Spleen (tissue), 11 donors: ENCODE measurements at regions not wholly inside any gene's neighbourhood (a gene's known extent, or its start where the extent isn't known, plus 50 kb on each side); places are given as distances from the start of the nearest gene placed in this dataset.

Experiments used
- DNase-seq: peaks from one replicate; pipeline ENCODE4 v3.0.0-alpha.2; 2020
- H3K27ac ChIP-seq, 8 donors: fragments of 200-600 bp; sonication (generic) in 7 of 8; 1 replicate in 4 of 8; 2 replicates in 4 of 8; pipeline versions ENCODE4 v1.5.0 to v1.8.0; 2016 to 2021; ENCODE audit warnings: inconsistent platforms in 4 of 8, mild to moderate bottlenecking in 4 of 8, moderate library complexity in 1 of 8
- H3K27me3 ChIP-seq, 7 donors: fragments of 200-600 bp; sonication (generic) in 6 of 7; replicated peaks in 1 of 7; 1 replicate in 4 of 7; 2 replicates in 3 of 7; pipeline versions ENCODE4 v1.5.0 to v1.8.0; 2016 to 2021; ENCODE audit warnings: inconsistent platforms in 3 of 7, mild to moderate bottlenecking in 1 of 7
- H3K36me3 ChIP-seq, 6 donors: fragments of 200-600 bp; sonication (generic) in 5 of 6; 1 replicate in 4 of 6; 2 replicates in 2 of 6; pipeline versions ENCODE4 v1.5.0 to v1.8.0; 2016 to 2021; ENCODE audit warnings: inconsistent platforms in 2 of 6
- H3K4me1 ChIP-seq, 6 donors: fragments of 200-600 bp; sonication (generic) in 5 of 6; 1 replicate in 3 of 6; 2 replicates in 3 of 6; pipeline versions ENCODE4 v1.5.0 to v1.8.0; 2016 to 2021; ENCODE audit warnings: inconsistent platforms in 3 of 6
- H3K4me3 ChIP-seq, 8 donors: fragments of 200-600 bp; sonication (generic) in 7 of 8; 1 replicate in 4 of 8; 2 replicates in 4 of 8; pipeline versions ENCODE4 v1.5.0 to v1.8.0; 2016 to 2021; ENCODE audit warnings: inconsistent platforms in 4 of 8, mild to moderate bottlenecking in 4 of 8, moderate library complexity in 2 of 8
- H3K9me3 ChIP-seq, 8 donors: fragments of 200-600 bp; sonication (generic) in 7 of 8; 1 replicate in 4 of 8; 2 replicates in 4 of 8; pipeline versions ENCODE4 v1.5.0 to v1.8.0; 2016 to 2021; ENCODE audit warnings: inconsistent platforms in 4 of 8
- POLR2A ChIP-seq, 3 donors: fragments of 450-650 bp; IDR thresholded peaks; one replicate each; pipeline ENCODE4 v1.5.1; 2017; ENCODE audit warnings: antibody characterized with exemption in 3 of 3, mild to moderate bottlenecking in 1 of 3
- POLR2AphosphoS5 ChIP-seq, 3 donors: sonication (generic); formaldehyde crosslinking; IDR thresholded peaks; one replicate each; pipeline ENCODE4 v1.5.1; 2017; ENCODE audit warnings: antibody characterized with exemption in 3 of 3
- WGBS, 5 donors: extraction: QIAGEN DNeasy Blood & Tissue Kit in 3 of 5; methylation state at CpG; one replicate each; pipeline versions ENCODE4 v1.1.5 to v1.1.7; 2013 to 2018; 5-methylcytosine and 5-hydroxymethylcytosine counted together
- intact Hi-C: fragments of 100-400 bp; cut with DNase I; formaldehyde crosslinking; loops from one replicate; pipeline ENCODE4 v1.15.0; 2023; ENCODE audit warnings: low total_unique reads
- TF ChIP-seq, protein P1 (sequence below), 11 experiments: fragments of 200-600 bp in 7 of 11; fragments of 450-650 bp in 4 of 11; sonication (generic) in 4 of 11; IDR thresholded peaks in 8 of 11; conservative IDR thresholded peaks in 3 of 11; 1 replicate in 7 of 11; 2 replicates in 4 of 11; pipeline versions ENCODE4 v1.4.0 to v1.8.0; 2016 to 2021; ENCODE audit warnings: antibody characterized with exemption in 11 of 11, inconsistent platforms in 4 of 11, mild to moderate bottlenecking in 1 of 11
- donor health status: healthy with polysubstance abuse.
- donor health status: DM: no; HTN: no; CAD: no; lungs with moderate emphysema.
- donor health status: DM: no; HTN: no; CAD: no.
- donor health status: Bipolar disorder and iron deficiency.
- donor health status: healthy.
- donor health status: DM: no; HTN: no; CAD: no.
- donor health status: DM: yes; HTN: yes; CAD: no.

DNA sequence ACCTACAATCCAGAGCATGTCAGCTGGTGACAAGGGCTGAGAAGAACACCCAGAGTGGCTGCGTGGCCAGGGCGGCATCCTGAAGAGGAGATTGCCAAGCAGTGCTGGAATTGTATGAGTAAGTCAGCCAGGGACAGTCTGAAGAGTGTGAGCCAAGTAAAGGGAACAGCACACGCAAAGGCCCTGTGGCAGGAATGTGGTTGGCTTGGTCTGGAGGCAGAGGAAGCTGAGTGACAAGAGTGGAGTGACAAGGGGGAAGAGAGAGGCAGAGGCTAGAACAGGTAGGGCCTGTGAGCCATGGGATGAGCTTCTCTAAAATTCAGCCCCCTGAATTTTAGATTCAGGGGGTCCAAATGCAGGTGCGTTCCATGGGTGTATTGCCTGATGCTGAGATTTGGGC is 53.7 kb upstream of the UQCRFS1 start:
- Histone ChIP-seq H3K9me3 (peaks cover 0 to 12% (median 0%) of the 10 kb centered on the region in 8 donors), H3K27ac (no peak overlapping the region), H3K4me3 (no peak overlapping the region), H3K4me1 (peaks cover 0 to 3% (median 0%) of the 10 kb centered on the region in 6 donors), H3K27me3 (peaks cover 0 to 71% (median 0%) of the 10 kb centered on the region in 7 donors), H3K36me3 (no peaks in the 10 kb centered on the region)
- intact Hi-C loops: no loop called here
- peak; percentile 23 for DNase-seq
- 79 to 93% (median 83%) methylated on average over 4 of the region's 4 CpGs for WGBS, 5 donors
- TF ChIP-seq POLR2A (IDR thresholded peaks at IDR 0.05): no peak
- TF ChIP-seq POLR2AphosphoS5 (IDR thresholded peaks at IDR 0.05): no peak
- TF ChIP-seq, protein P1, sequence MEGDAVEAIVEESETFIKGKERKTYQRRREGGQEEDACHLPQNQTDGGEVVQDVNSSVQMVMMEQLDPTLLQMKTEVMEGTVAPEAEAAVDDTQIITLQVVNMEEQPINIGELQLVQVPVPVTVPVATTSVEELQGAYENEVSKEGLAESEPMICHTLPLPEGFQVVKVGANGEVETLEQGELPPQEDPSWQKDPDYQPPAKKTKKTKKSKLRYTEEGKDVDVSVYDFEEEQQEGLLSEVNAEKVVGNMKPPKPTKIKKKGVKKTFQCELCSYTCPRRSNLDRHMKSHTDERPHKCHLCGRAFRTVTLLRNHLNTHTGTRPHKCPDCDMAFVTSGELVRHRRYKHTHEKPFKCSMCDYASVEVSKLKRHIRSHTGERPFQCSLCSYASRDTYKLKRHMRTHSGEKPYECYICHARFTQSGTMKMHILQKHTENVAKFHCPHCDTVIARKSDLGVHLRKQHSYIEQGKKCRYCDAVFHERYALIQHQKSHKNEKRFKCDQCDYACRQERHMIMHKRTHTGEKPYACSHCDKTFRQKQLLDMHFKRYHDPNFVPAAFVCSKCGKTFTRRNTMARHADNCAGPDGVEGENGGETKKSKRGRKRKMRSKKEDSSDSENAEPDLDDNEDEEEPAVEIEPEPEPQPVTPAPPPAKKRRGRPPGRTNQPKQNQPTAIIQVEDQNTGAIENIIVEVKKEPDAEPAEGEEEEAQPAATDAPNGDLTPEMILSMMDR (IDR thresholded peaks at IDR 0.05 in 8 of 11, conservative IDR thresholded peaks at IDR 0.05 in 3 of 11): no peak

GRCh38 chr19:29267701-29268100 is 54.8 kb upstream of the UQCRFS1 start:
- Histone ChIP-seq H3K9me3 (peaks cover 0 to 12% (median 0%) of the 10 kb centered on the region in 8 donors), H3K27me3 (peaks cover 0 to 69% (median 0%) of the 10 kb centered on the region in 7 donors), H3K4me1 (peaks cover 0 to 3% (median 0%) of the 10 kb centered on the region in 6 donors), H3K36me3 (no peaks in the 10 kb centered on the region), H3K27ac (no peak overlapping the region), H3K4me3 (no peak overlapping the region)
- 76 to 84% (median 79%) methylated on average over 8 of the region's 8 CpGs for WGBS, 5 donors
- intact Hi-C loops: no loop called here
- TF ChIP-seq, protein P1 (IDR thresholded peaks at IDR 0.05 in 8 of 11, conservative IDR thresholded peaks at IDR 0.05 in 3 of 11): no peak
- TF ChIP-seq POLR2A (IDR thresholded peaks at IDR 0.05) (no peak), POLR2AphosphoS5 (IDR thresholded peaks at IDR 0.05) (no peak)
- DNase-seq: no peak

DNA sequence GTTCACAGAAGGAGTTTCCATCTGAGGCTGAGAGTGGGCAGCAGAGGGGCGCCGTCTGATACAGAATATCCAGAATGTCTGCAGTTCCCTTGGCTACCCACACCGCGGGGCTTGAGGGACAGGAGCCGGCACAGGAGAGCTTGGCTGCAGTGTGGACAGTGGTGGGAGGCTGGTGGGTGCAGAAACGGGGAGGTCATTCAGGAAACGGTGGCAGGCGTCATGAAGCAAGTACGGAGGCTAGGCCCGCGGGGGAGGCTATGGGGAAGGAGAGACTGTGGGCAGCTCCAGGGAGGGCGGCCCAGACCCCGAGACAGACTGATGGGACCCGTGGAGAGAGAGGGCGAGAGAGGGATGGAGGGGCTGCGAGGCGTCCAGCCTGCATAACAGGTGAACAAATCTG is 55.2 kb upstream of the UQCRFS1 start:
- H3K4me1 ChIP-seq: peaks cover 0 to 3% (median 0%) of the 10 kb centered on the region in 6 donors
- DNase-seq: peak; percentile 64
- H3K4me3 ChIP-seq: no peak overlapping the region
- no peaks in the 10 kb centered on the region for H3K36me3 ChIP-seq
- whole genome bisulfite sequencing, 5 donors: 82 to 87% (median 84%) methylated on average over 17 of the region's 17 CpGs
- peaks cover 0 to 65% (median 0%) of the 10 kb centered on the region in 7 donors for H3K27me3 ChIP-seq
- H3K9me3 ChIP-seq: peaks cover 0 to 12% (median 0%) of the 10 kb centered on the region in 8 donors
- intact Hi-C loops: no loop called here
- H3K27ac ChIP-seq: no peak overlapping the region
- TF ChIP-seq, protein P1 (IDR thresholded peaks at IDR 0.05 in 8 of 11, conservative IDR thresholded peaks at IDR 0.05 in 3 of 11): no peak
- TF ChIP-seq POLR2A (IDR thresholded peaks at IDR 0.05): no peak
- no peak for TF ChIP-seq POLR2AphosphoS5 (IDR thresholded peaks at IDR 0.05)

DNA sequence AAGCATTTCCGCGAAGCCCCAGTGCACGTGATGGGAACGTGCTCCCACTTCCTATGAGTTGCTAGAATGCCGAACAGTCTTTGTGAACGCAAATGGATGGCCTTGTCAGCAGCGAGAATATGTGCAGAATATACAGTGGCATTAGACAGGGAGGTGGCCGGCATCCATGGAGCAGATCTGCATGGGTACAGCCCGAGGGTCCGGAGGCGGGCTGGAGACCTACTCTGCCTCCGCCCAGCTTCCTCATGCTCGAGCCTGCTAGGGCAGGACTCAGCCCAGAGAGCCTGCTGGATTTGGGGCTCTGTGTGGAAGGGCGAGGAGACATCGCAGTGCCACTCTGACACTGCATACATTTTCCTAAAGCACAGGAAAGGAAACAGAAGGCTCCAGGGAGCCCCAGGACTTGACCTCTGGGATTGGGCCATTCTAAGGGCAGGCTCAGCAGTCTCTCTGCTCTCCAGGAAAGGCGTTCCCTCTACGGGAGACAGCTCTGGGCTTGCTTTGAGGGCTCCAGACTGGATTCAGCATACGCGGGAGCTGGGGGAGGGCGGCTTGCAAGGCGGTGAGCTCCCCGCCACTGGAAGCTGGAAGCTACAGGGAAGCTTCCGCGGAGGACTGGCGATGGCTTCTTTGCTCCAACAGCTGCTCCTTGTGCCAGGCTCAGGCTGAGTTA is 55.9 kb upstream of the UQCRFS1 start:
- Histone ChIP-seq H3K4me1 (no peaks in the 10 kb centered on the region), H3K27ac (no peak overlapping the region), H3K27me3 (peaks cover 0 to 57% (median 0%) of the 10 kb centered on the region in 7 donors), H3K36me3 (no peaks in the 10 kb centered on the region), H3K9me3 (peaks cover 0 to 12% (median 0%) of the 10 kb centered on the region in 8 donors), H3K4me3 (no peak overlapping the region)
- intact Hi-C loops: no loop called here
- peak; percentile 51 for DNase-seq
- TF ChIP-seq POLR2A (IDR thresholded peaks at IDR 0.05) (no peak), POLR2AphosphoS5 (IDR thresholded peaks at IDR 0.05) (no peak)
- TF ChIP-seq, protein P1 (IDR thresholded peaks at IDR 0.05 in 8 of 11, conservative IDR thresholded peaks at IDR 0.05 in 3 of 11): no peak
- WGBS, 5 donors: 43 to 52% (median 50%) methylated on average over 24 to 25 of the region's 25 CpGs
